Upper lobe of right lung (tissue), 1 donor: ENCODE measurements at regions not wholly inside any gene's neighbourhood (a gene's known extent, or its start where the extent isn't known, plus 50 kb on each side); places are given as distances from the start of the nearest gene placed in this dataset.

Experiments
- ATAC-seq: fragments of 200-7000 bp; cut with Tn5 transposase; one replicate; pipeline ENCODE4 v1.9.1; 2020; ENCODE audit warnings: mild to moderate bottlenecking, moderate library complexity
- DNase-seq: peaks from one replicate; pipeline ENCODE4 v3.0.0-alpha.2; 2020
- H3K27ac ChIP-seq: fragments of 200-600 bp; one replicate; pipeline ENCODE4 v1.8.0; 2022
- H3K27me3 ChIP-seq: fragments of 200-600 bp; one replicate; pipeline ENCODE4 v1.8.0; 2022; ENCODE audit warnings: mild to moderate bottlenecking
- H3K36me3 ChIP-seq: fragments of 200-600 bp; one replicate; pipeline ENCODE4 v1.8.0; 2022
- H3K4me1 ChIP-seq: fragments of 200-600 bp; one replicate; pipeline ENCODE4 v1.8.0; 2022
- H3K4me3 ChIP-seq: fragments of 200-600 bp; one replicate; pipeline ENCODE4 v1.8.0; 2022; ENCODE audit warnings: mild to moderate bottlenecking
- H3K9me3 ChIP-seq: fragments of 200-600 bp; one replicate; pipeline ENCODE4 v1.8.0; 2022
- CTCF ChIP-seq: fragments of 200-600 bp; IDR thresholded peaks from one replicate; pipeline ENCODE4 v1.8.0; 2022; ENCODE audit warnings: antibody characterized with exemption
- intact Hi-C: fragments of 100-400 bp; cut with DNase I; formaldehyde crosslinking; loops from one replicate; pipeline ENCODE4 v1.11.0; 2022
- donor health status: DM: no; HTN: yes; CAD: no; lungs with severe emphysema.

- Histone ChIP-seq H3K36me3 (no peaks in the 10 kb centered on the region), H3K27ac (no peak overlapping the region)
Observed at GRCh38 chr1:108038653-108039236, 73.8 kb upstream of the VAV3 start.

GRCh38 chr1:108036796-108037562, 72.0 kb upstream of the VAV3 start:
- ATAC-seq (no peak), DNase-seq (no peak)
- no peaks in the 10 kb centered on the region for H3K27me3 ChIP-seq
- H3K36me3 ChIP-seq, result no peaks in the 10 kb centered on the region
- no peak overlapping the region for H3K4me3 ChIP-seq
- intact Hi-C loops, result no loop called here
- no peak for TF ChIP-seq CTCF
- no peak overlapping the region for H3K27ac ChIP-seq
- no peaks in the 10 kb centered on the region for H3K9me3 ChIP-seq
- H3K4me1 ChIP-seq, result peaks cover 4% of the 10 kb centered on the region

More at GRCh38 chr1:108038653-108039236, 73.8 kb upstream of the VAV3 start:
- ATAC-seq, result peak; percentile 54
- H3K4me1 ChIP-seq, result peaks cover 4% of the 10 kb centered on the region
- intact Hi-C loops, result no loop called here
- H3K27me3 ChIP-seq, result no peaks in the 10 kb centered on the region
- no peaks in the 10 kb centered on the region for H3K9me3 ChIP-seq
- no peak overlapping the region for H3K4me3 ChIP-seq
- TF ChIP-seq CTCF, result no peak
- DNase-seq, result no peak

GRCh38 chr1:108034396-108034795, 69.4 kb upstream of the VAV3 start:
- Histone ChIP-seq H3K36me3 (no peaks in the 10 kb centered on the region), H3K4me1 (peaks cover 4% of the 10 kb centered on the region), H3K27me3 (no peaks in the 10 kb centered on the region), H3K4me3 (no peak overlapping the region), H3K27ac (no peak overlapping the region), H3K9me3 (no peaks in the 10 kb centered on the region)
- no peak for DNase-seq
- ATAC-seq, result no peak
- no peak for TF ChIP-seq CTCF
- intact Hi-C loops, result no loop called here

GRCh38 chr1:108033550-108033951, 68.6 kb upstream of the VAV3 start:
- DNase-seq, result no peak
- H3K4me1 ChIP-seq, result peaks cover 4% of the 10 kb centered on the region
- no peaks in the 10 kb centered on the region for H3K9me3 ChIP-seq
- H3K27me3 ChIP-seq, result no peaks in the 10 kb centered on the region
- no peak for TF ChIP-seq CTCF
- H3K27ac ChIP-seq, result no peak overlapping the region
- intact Hi-C loops, result no loop called here
- no peak overlapping the region for H3K4me3 ChIP-seq
- no peak for ATAC-seq
- no peaks in the 10 kb centered on the region for H3K36me3 ChIP-seq

- Histone ChIP-seq H3K27me3 (no peaks in the 10 kb centered on the region), H3K9me3 (no peaks in the 10 kb centered on the region), H3K36me3 (no peaks in the 10 kb centered on the region), H3K4me1 (no peaks in the 10 kb centered on the region), H3K27ac (no peak overlapping the region), H3K4me3 (no peak overlapping the region)
- TF ChIP-seq CTCF, result no peak
- DNase-seq (no peak), ATAC-seq (peak; percentile 74)
- intact Hi-C loops, result no loop called here
Observed at GRCh38 chr1:108028841-108029388, 63.9 kb upstream of the VAV3 start.
